GM12878 (cell line): ENCODE measurements at regions not wholly inside any gene's neighbourhood (a gene's known extent, or its start where the extent isn't known, plus 50 kb on each side); places are given as distances from the start of the nearest gene placed in this dataset.

Experiments used
- CHD1 ChIP-seq: IDR thresholded peaks from 2 replicates; pipeline ENCODE4 v1.6.1; 2012; ENCODE audit warnings: low read depth, low read length, improper control_type of control experiment
- JUNB ChIP-seq: IDR thresholded peaks from 2 replicates; pipeline ENCODE4 v1.6.1; 2016; ENCODE audit warnings: antibody characterized with exemption, mild to moderate bottlenecking
- RUNX3 ChIP-seq: IDR thresholded peaks from 2 replicates; pipeline ENCODE4 v1.6.1; 2012; ENCODE audit warnings: low read length, inconsistent platforms
- SMC3 ChIP-seq: IDR thresholded peaks from 2 replicates; pipeline ENCODE4 v1.6.1; 2011; ENCODE audit warnings: low read length, improper control_type of control experiment, borderline replicate concordance
- SP1 ChIP-seq: IDR thresholded peaks from one replicate; pipeline ENCODE4 v1.6.1; 2011; ENCODE audit warnings: low read depth, low read length
- TF ChIP-seq, protein P1 (sequence below): IDR thresholded peaks from 2 replicates; pipeline ENCODE4 v1.6.1; 2011; ENCODE audit warnings: borderline replicate concordance, low read depth, mild to moderate bottlenecking, moderate library complexity, mixed read lengths, low read length; ENCODE audit not compliant: insufficient read depth; ENCODE audit errors: extremely low read length

DNA sequence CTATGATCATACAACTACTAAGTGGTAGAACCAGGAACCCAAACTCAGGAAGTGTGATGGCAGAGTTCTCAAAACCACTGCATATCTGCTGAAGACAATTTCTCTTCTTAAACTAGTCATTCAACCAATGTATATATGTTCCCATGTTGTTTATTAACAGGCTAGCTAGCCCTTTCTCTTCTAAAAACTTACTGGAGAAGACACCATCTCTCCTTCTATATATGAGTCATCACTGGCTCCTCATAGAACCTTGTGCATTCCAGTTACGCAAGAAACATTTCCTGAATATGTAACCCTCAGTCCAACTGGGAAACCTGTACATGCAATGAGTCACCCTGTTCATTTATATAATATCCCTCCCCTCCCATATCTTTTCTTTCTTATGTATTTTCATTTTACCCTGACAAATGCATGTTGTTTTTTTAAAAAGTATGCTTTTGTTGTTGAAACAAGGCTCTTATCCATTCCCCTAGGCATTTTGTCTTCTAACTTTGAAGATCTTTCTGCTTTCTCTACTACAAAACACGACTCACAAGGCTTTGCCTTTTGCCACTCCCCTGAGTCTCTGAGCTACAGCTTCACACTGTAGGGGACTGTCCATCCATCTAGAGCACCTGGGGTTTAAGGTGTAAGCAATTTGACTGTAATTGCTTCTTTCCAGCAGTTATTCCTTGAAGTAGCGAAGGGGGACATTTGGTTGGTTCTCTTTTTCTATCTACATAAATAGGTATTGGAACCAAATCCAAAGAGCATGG is 119.5 kb downstream of the ANXA1 start:
- TF ChIP-seq RUNX3 (no peak), SMC3 (no peak), CHD1 (no peak), SP1 (no peak), JUNB (no peak)
- TF ChIP-seq, protein P1, sequence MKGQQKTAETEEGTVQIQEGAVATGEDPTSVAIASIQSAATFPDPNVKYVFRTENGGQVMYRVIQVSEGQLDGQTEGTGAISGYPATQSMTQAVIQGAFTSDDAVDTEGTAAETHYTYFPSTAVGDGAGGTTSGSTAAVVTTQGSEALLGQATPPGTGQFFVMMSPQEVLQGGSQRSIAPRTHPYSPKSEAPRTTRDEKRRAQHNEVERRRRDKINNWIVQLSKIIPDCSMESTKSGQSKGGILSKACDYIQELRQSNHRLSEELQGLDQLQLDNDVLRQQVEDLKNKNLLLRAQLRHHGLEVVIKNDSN = no peak
